Loucy (cell line): ENCODE measurements at regions not wholly inside any gene's neighbourhood (a gene's known extent, or its start where the extent isn't known, plus 50 kb on each side); places are given as distances from the start of the nearest gene placed in this dataset.

ENCODE experiments used
- H2AFZ ChIP-seq: fragments of 200-600 bp; sonication (generic); 2 replicates; pipeline ENCODE4 v1.6.0; 2016; ENCODE audit warnings: antibody characterized with exemption, mild to moderate bottlenecking, low read length, moderate library complexity
- H3F3A ChIP-seq: fragments of 200-600 bp; 2 replicates; pipeline ENCODE4 v1.6.0; 2016; ENCODE audit warnings: antibody characterized with exemption, low read depth, mild to moderate bottlenecking
- H3K27me3 ChIP-seq: fragments of 200-600 bp; sonication (generic); 2 replicates; pipeline ENCODE4 v1.6.1; 2014; ENCODE audit warnings: low read length, mild to moderate bottlenecking; ENCODE audit not compliant: insufficient read depth, poor library complexity, severe bottlenecking
- H3K36me3 ChIP-seq: fragments of 200-600 bp; sonication (generic); 2 replicates; pipeline ENCODE4 v1.6.1; 2016; ENCODE audit warnings: low read length; ENCODE audit not compliant: insufficient read depth
- H3K4me1 ChIP-seq: fragments of 200-600 bp; sonication (generic); 2 replicates; pipeline ENCODE4 v1.5.1; 2014; ENCODE audit warnings: low read length, mild to moderate bottlenecking; ENCODE audit not compliant: insufficient read depth, poor library complexity, severe bottlenecking
- H3K4me2 ChIP-seq: fragments of 200-600 bp; sonication (generic); 2 replicates; pipeline ENCODE4 v1.6.0; 2014; ENCODE audit warnings: antibody characterized with exemption, low read length, low read depth, mild to moderate bottlenecking; ENCODE audit not compliant: poor library complexity, severe bottlenecking
- H3K4me3 ChIP-seq: fragments of 200-600 bp; sonication (generic); 2 replicates; pipeline ENCODE4 v1.5.1; 2014; ENCODE audit warnings: low read length, mild to moderate bottlenecking, mixed read lengths; ENCODE audit not compliant: poor library complexity, severe bottlenecking
- H3K79me2 ChIP-seq: fragments of 200-600 bp; sonication (generic); 2 replicates; pipeline ENCODE4 v1.6.1; 2014; ENCODE audit warnings: low read length; ENCODE audit not compliant: insufficient read depth
- H3K9ac ChIP-seq: fragments of 200-600 bp; sonication (generic); 2 replicates; pipeline ENCODE4 v1.6.0; 2014; ENCODE audit warnings: mild to moderate bottlenecking, low read depth, low read length, moderate library complexity; ENCODE audit not compliant: poor library complexity, severe bottlenecking
- H3K9me2 ChIP-seq: fragments of 200-600 bp; sonication (generic); replicated peaks from 2 replicates; pipeline ENCODE4 v1.6.1; 2016; ENCODE audit warnings: low read depth, low read length, mixed read lengths
- H3K9me3 ChIP-seq: fragments of 200-600 bp; sonication (generic); 2 replicates; pipeline ENCODE4 v1.6.1; 2014; ENCODE audit warnings: mild to moderate bottlenecking, antibody characterized with exemption, low read length, low read depth; ENCODE audit not compliant: insufficient read depth
- H4K20me1 ChIP-seq: fragments of 200-600 bp; sonication (generic); 2 replicates; pipeline ENCODE4 v1.6.0; 2014; ENCODE audit warnings: antibody characterized with exemption, low read length, mild to moderate bottlenecking; ENCODE audit not compliant: insufficient read depth, poor library complexity, severe bottlenecking
- EZH2phosphoT487 ChIP-seq: fragments of 200-600 bp; IDR thresholded peaks from 2 replicates; pipeline ENCODE4 v1.6.1; 2018; ENCODE audit warnings: antibody characterized with exemption, mild to moderate bottlenecking, moderate library complexity, borderline replicate concordance
- TF ChIP-seq, protein P1 (sequence below): fragments of 200-600 bp; sonication (generic); conservative IDR thresholded peaks from 2 replicates; pipeline ENCODE4 v1.5.1; 2014; ENCODE audit warnings: mild to moderate bottlenecking, antibody characterized with exemption, low read length

GRCh38 chr5:30237189-30237588 is 956.3 kb upstream of the CDH6 start:
- no peaks in the 10 kb centered on the region for H3K9me2 ChIP-seq
- no peaks in the 10 kb centered on the region for H3K79me2 ChIP-seq
- H3K36me3 ChIP-seq: no peaks in the 10 kb centered on the region
- TF ChIP-seq EZH2phosphoT487: no peak
- TF ChIP-seq, protein P1, sequence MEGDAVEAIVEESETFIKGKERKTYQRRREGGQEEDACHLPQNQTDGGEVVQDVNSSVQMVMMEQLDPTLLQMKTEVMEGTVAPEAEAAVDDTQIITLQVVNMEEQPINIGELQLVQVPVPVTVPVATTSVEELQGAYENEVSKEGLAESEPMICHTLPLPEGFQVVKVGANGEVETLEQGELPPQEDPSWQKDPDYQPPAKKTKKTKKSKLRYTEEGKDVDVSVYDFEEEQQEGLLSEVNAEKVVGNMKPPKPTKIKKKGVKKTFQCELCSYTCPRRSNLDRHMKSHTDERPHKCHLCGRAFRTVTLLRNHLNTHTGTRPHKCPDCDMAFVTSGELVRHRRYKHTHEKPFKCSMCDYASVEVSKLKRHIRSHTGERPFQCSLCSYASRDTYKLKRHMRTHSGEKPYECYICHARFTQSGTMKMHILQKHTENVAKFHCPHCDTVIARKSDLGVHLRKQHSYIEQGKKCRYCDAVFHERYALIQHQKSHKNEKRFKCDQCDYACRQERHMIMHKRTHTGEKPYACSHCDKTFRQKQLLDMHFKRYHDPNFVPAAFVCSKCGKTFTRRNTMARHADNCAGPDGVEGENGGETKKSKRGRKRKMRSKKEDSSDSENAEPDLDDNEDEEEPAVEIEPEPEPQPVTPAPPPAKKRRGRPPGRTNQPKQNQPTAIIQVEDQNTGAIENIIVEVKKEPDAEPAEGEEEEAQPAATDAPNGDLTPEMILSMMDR: no peak
- H3K9me3 ChIP-seq: 0 out of 2 replicates have a peak, but pooled peaks cover 2% of the 10 kb centered on the region
- no peaks in the 10 kb centered on the region for H4K20me1 ChIP-seq
- H3F3A ChIP-seq: no peaks in the 10 kb centered on the region
- H3K27me3 ChIP-seq: no peaks in the 10 kb centered on the region
- H2AFZ ChIP-seq: no peak overlapping the region
- no peaks in the 10 kb centered on the region for H3K4me1 ChIP-seq
- H3K4me2 ChIP-seq: no peak overlapping the region
- no peak overlapping the region for H3K9ac ChIP-seq
- no peak overlapping the region for H3K4me3 ChIP-seq

DNA sequence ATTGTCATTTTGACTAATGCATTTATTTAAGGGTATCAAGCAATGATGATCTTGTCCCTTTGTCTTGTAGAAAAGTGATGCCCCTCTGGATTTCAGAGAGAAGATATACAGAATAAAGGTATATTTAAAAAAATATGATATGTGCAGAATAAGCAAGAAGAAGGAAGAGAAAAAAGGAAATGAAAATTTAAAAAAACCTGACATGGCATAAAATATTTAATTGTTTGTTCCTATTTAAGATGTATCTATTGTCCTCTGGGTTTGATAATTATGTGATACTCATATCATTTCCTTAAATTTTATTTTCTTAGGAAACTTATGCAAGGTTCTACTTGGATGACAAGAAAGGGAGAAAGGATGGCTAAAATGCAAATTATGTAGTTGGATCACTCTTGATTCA is 983.7 kb upstream of the CDH6 start:
- Histone ChIP-seq H3K4me3 (no peak overlapping the region), H3K9me2 (no peaks in the 10 kb centered on the region), H3K79me2 (no peaks in the 10 kb centered on the region), H2AFZ (no peak overlapping the region), H3K36me3 (no peaks in the 10 kb centered on the region), H3K9me3 (no peaks in the 10 kb centered on the region), H3K4me1 (no peaks in the 10 kb centered on the region), H3K4me2 (no peak overlapping the region), H3F3A (no peaks in the 10 kb centered on the region), H4K20me1 (no peaks in the 10 kb centered on the region), H3K27me3 (no peaks in the 10 kb centered on the region), H3K9ac (no peak overlapping the region)
- TF ChIP-seq, protein P1: no peak
- TF ChIP-seq EZH2phosphoT487: no peak

GRCh38 chr5:30197662-30198061 is 995.8 kb upstream of the CDH6 start:
- no peaks in the 10 kb centered on the region for H3K9me2 ChIP-seq
- no peaks in the 10 kb centered on the region for H3K4me1 ChIP-seq
- no peaks in the 10 kb centered on the region for H4K20me1 ChIP-seq
- no peaks in the 10 kb centered on the region for H3K9me3 ChIP-seq
- H3K36me3 ChIP-seq: no peaks in the 10 kb centered on the region
- H3K79me2 ChIP-seq: no peaks in the 10 kb centered on the region
- H3K4me2 ChIP-seq: no peak overlapping the region
- no peaks in the 10 kb centered on the region for H3F3A ChIP-seq
- no peak overlapping the region for H3K9ac ChIP-seq
- H3K27me3 ChIP-seq: no peaks in the 10 kb centered on the region
- H2AFZ ChIP-seq: no peak overlapping the region
- no peak overlapping the region for H3K4me3 ChIP-seq
- TF ChIP-seq EZH2phosphoT487: no peak
- TF ChIP-seq, protein P1: no peak
